Glomerular visceral epithelial cell (primary cell): ENCODE measurements at regions not wholly inside any gene's neighbourhood (a gene's known extent, or its start where the extent isn't known, plus 50 kb on each side); places are given as distances from the start of the nearest gene placed in this dataset.
A peak's percentile ranks its signal among the peaks of the same experiment; 100 is the strongest.
"Not testable (repeated sequence)": the region's sequence is repeated elsewhere in the genome, so short reads cannot be mapped to it uniquely, and the experiment has no call there.

Experiments
- DNase-seq: peaks from one replicate; pipeline ENCODE4 v3.0.0-alpha.2; 2016; ENCODE audit errors: extremely low spot score

- no peak for DNase-seq
Measured at GRCh38 chr3:162538906-162539305, 1042.3 kb downstream of the OTOL1 start.

GRCh38 chr3:162540421-162540820 is 1043.8 kb downstream of the OTOL1 start:
- no peak for DNase-seq

- DNase-seq, result no peak
Measured at GRCh38 chr3:162541923-162542322, 1045.3 kb downstream of the OTOL1 start.

- DNase-seq, result no peak
Measured at GRCh38 chr3:162544246-162544645, 1047.6 kb downstream of the OTOL1 start.

- DNase-seq, result no peak
Measured at GRCh38 chr3:162546910-162547309, 1050.3 kb downstream of the OTOL1 start.

DNA sequence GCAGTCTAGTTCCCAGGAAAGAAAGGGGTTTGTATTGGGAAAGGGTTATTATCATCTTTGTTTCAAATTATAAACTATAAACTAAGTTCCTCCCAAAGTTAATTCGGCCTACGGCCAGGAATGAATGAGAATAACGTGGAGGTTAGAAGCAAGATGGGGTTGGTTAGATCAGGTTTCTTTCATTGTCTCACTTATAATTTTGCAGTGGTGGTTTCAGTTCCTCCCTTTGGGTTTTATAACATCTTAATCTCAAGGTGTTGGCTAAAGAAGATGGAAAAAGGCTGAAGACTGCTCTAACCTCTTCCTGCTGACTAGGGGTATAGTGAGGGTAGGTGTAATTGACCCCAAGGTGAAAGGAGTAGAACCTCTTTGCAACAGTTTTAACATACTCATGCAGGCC is 1050.7 kb downstream of the OTOL1 start:
- no peak for DNase-seq

- DNase-seq, result no peak
Measured at GRCh38 chr3:162555761-162556160, 1059.2 kb downstream of the OTOL1 start.

DNA sequence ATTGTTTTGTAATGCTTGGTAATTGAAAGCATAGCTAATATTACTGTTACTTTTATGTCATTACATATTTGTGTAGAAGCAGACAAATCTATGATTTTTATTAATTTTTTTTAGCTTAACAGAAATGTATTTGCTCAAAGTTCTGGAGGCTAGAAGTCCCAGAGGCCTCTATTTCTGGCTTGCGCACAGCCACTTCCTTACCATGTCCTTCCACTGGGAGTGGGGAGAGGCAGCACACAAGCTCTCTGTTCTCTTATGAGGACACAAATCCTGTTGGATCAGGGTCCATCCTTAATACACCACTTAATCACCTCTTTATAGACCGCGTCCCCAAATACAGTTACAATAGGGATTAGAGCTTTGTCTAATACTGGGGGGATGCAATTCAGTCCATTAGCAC is 1061.4 kb downstream of the OTOL1 start:
- DNase-seq, result no peak

DNA sequence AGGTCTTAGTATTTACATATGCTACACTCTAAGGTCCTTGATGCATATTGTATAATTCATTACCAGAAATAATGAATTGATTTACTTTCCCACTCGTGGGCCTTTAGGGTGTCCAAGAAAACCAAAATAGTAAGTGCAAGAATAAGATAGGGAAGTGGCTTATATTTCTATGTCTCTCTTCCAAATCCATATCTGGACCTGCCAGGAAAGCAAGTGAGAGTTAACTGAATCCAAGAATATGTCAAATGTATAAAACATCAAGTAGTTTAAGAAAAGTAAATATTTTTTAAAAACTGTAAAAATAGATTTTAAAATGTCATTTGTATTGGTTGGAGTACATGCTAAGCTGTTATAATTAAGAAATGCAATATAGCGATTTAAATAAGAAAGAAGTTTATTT is 1072.1 kb downstream of the OTOL1 start:
- DNase-seq, result no peak

DNA sequence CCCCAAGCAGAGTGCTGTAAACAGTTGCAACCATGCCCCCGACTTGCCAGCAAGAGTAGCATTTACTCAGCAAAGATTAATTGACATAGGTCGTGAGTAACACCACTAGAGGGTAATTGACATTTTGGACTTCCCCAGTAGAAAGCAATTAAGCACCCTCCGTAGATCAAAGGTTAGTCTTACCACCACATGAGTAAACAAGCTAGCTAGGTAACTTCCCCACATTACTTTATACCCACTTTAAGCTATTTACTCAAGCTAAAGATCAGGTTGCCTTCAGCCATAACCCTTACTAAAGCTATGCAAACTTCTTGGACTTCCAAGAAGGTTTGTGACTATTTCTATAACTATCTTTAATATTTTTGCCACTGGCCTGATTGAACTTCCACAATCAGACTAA is 1072.7 kb downstream of the OTOL1 start:
- no peak for DNase-seq

DNA sequence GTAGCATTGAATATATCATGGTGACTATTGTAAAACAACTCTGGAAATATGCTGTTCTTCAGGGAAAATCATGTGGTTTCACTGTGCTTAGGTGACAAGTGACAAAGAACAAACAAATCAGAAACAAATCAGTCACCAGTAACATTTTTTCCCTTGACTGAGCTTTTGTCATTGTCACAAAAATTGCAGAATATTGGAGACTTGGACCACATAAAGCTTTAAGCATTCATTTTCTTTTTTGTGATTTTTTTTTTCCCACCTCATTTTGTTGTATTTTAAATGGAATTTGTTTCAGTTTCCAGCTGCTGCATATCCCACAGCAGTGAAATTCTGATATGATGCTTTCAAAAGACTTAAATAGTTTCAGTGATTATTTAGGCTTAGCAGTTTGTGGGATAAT is 1088.4 kb downstream of the OTOL1 start:
- DNase-seq, result no peak

GRCh38 chr3:162586591-162586990 is 1090.0 kb downstream of the OTOL1 start:
- no peak for DNase-seq

DNA sequence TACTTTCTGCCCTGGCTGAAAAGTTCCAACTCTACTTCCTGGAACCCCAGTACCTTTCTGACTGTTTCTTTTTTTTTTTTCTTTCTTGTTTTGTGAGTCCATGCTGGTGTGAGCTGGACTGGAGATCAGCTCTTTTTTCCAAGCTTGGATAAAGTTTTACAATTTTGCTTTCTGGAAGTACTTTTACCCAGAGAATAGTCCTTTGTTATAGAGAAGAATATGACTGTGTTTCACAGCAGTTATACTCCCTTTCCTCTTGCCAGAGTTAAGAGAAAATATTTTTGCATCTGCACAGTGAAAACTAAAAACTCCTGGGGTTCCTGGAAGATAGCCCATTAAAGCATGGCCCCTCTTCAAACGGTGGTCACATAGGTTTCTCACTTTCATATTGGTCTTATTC is 1100.6 kb downstream of the OTOL1 start:
- no peak for DNase-seq

DNA sequence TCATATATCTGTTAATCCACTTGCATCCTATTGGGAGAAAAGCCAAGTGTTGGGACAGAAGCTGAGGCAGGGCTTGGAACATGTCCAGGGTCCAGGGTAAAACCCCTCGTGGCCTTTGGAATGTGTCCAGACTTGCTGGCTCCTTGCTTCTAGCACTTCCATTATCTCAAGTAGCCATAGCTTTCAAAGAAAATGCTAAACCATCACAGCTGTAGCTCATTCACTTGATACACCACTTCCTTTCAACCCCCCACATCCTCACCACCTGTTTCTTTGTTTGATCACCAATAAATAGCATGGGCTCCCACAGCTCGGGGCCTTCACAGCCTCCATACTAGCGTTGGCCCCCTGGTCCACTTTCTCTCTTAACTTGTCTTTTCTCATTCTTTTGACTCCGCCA is 1101.9 kb downstream of the OTOL1 start:
- DNase-seq, result peak; percentile 12

- not testable (repeated sequence) for DNase-seq
Measured at GRCh38 chr3:162599742-162600141, 1103.1 kb downstream of the OTOL1 start.

DNA sequence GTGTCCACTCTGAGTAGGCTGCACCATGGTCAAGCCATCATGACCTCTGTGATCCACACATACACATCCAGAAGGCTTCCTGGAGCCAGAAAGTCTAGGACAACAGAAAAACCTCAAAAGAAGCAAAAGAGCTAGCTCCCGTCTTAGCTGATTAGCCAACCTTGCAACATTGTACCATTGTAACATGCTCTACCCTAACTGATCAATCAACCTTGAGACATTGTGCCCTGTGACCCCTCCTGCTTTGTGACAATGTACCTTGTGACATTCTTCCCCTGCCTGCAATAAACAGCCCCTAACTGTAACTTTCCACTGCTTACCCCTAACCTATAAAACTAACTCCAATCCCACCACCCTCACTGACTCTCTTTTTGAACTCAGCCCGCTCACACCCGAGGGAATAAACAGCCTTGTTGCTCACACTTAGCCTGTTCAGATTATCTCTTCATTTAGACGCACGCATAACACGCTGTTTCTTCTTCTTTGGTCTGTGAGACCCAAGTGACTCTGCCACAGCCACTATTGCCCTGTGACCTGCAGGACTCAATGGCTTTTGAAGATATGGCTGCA is 1104.6 kb downstream of the OTOL1 start:
- DNase-seq, result no peak

- no peak for DNase-seq
Measured at GRCh38 chr3:162602619-162603018, 1106.0 kb downstream of the OTOL1 start.

- no peak for DNase-seq
Measured at GRCh38 chr3:162605651-162606204, 1109.1 kb downstream of the OTOL1 start.

GRCh38 chr3:162610261-162610660 is 1113.7 kb downstream of the OTOL1 start:
- no peak for DNase-seq

DNA sequence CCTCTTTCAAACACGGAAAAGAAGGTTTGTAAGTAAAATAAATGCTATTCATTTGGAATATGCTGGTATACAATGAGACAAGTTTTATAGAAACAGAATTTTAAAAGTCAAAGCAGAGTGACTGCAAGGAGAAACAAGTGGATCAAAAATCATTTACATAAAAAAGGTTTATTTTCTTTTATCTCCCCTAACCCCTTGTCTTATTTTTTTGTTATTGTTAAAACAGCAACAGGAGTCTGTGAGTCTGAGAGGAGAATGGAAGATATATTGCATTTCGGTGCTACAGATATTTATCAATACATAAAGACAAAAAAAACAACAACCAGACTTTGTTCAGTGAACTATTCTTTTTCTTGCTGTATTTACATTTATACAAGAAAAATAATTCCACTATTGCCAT is 1116.4 kb downstream of the OTOL1 start:
- no peak for DNase-seq

DNA sequence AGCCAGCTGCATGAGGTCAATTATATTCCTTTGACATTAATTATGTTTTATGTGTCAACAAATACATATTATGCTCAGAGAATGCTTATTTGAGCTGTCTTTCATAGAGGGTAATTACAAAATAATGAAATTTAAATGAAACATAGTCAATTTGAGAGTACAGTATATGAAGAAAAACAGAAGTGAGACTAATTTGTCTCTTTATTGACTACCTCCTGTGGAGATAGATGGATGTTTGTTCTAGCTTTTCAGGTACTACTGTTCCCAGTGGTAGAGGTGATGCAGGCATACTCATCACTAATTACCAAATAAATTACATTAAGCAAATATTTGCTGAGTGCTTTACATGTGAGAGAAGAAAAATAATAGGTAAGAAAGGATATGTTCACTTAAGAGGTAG is 1129.6 kb downstream of the OTOL1 start:
- DNase-seq, result no peak

DNA sequence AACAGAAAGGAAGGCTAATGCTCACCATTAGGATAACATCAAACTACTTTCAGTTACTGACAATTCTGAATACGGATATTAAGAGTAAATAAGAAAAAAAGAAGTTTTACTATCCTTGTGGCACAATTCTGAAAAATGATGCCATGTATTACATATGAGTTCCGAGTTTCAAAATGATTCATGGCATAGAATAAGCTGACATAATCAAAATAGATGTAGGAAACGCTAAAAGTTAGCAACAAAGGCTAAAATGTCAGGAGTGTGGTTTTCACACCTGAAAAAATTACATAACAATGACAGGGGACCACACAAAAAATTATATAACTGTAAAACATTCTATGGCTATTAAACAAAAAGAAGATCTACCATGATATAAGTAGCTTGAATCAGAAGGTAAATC is 1131.9 kb downstream of the OTOL1 start:
- no peak for DNase-seq

DNA sequence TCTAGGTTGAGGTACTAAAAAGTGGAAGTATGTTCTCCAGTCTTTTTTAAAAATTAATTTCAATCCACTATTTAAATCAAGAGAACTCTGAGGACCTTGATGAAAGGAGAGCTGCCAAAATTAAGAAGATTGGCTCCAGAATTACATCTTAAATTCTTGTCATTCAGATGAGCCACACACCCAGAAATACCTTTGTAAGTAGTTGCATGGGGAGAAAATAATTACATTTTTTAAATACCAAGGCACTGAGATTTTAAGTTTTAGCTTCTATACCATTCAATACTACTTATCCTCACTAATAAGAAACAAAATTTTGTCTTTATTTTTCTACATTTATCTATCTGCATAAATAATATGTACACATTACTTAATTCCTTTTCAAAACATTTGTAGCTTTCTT is 1132.8 kb downstream of the OTOL1 start:
- no peak for DNase-seq

GRCh38 chr3:162632672-162633071 is 1136.1 kb downstream of the OTOL1 start:
- DNase-seq, result no peak
